K562 (cell line): ENCODE measurements at regions not wholly inside any gene's neighbourhood (a gene's known extent, or its start where the extent isn't known, plus 50 kb on each side); places are given as distances from the start of the nearest gene placed in this dataset.

ENCODE experiments used
- ATAC-seq: fragments of 200-7000 bp; cut with Tn5 transposase; 3 replicates; pipeline ENCODE4 v1.9.1; 2020; ENCODE audit warnings: moderate library complexity
- BruUV-seq: library from RNA; stranded (reverse); fragments of 400-500 nt; replicated peaks from 2 replicates; lab custom pipeline; 2021; lab: Mats Ljungman, UMichigan
- CTCF ChIA-PET: fragments of 300-600 bp; formaldehyde crosslinking; extraction: SDS; loops from one replicate; lab custom pipeline; 2021; ENCODE audit warnings: low intra/inter-chr PET ratio; lab: Yijun Ruan, JAX
- POLR2A ChIA-PET: fragments of 300-600, 350-650 bp; sonication (Branson Sonifier 250); formaldehyde crosslinking; extraction: SDS; loops from one replicate; lab custom pipeline; 2021; ENCODE audit warnings: antibody characterized with exemption, inconsistent platforms; lab: Yijun Ruan, JAX
- DNase-seq, 4 experiments: peaks; one replicate each; pipeline versions ENCODE4 v3.0.0 to v3.0.0-alpha.2; 2011 to 2018; ENCODE audit warnings: low spot score in 3 of 4, mixed read lengths in 3 of 4; ENCODE audit errors: extremely low read depth in 1 of 4
- FAIRE-seq: peaks from 2 replicates; lab custom pipeline; 2011; peaks lifted over from hg19 to GRCh38; lab: Jason Lieb, UNC
- H2AFZ ChIP-seq: 2 replicates; pipeline ENCODE4 v1.6.0; 2011; ENCODE audit warnings: low read depth, low read length, control low read depth, inconsistent platforms
- H3K27ac ChIP-seq: fragments of 200-600 bp; 3 replicates; pipeline ENCODE4 v1.8.0; 2011; ENCODE audit warnings: low read depth, mild to moderate bottlenecking, control low read depth, inconsistent platforms, low read length, moderate library complexity, mixed read lengths; ENCODE audit errors: extremely low read depth
- H3K27me3 ChIP-seq, 2 experiments: fragments of 300-600 bp in 1 of 2; 2 replicates in 1 of 2; 3 replicates in 1 of 2; pipeline versions ENCODE4 v1.6.0 to v1.8.0; 2011; ENCODE audit warnings: inconsistent platforms in 2 of 2, low read length in 2 of 2, mild to moderate bottlenecking in 1 of 2, mixed read lengths in 1 of 2, moderate library complexity in 1 of 2; ENCODE audit not compliant: control insufficient read depth in 2 of 2, insufficient read depth in 2 of 2
- H3K36me3 ChIP-seq: fragments of 300-600 bp; 3 replicates; pipeline ENCODE4 v1.8.0; 2011; ENCODE audit warnings: mild to moderate bottlenecking, low read length, inconsistent platforms; ENCODE audit not compliant: control insufficient read depth, insufficient read depth
- H3K4me1 ChIP-seq, 2 experiments: fragments of 200-600 bp in 1 of 2; replicated peaks in 1 of 2; 2 replicates in 1 of 2; 3 replicates in 1 of 2; pipeline versions ENCODE4 v1.5.1 to v1.8.0; 2011; ENCODE audit warnings: inconsistent platforms in 2 of 2, low read length in 2 of 2, mild to moderate bottlenecking in 1 of 2, mixed read lengths in 1 of 2, moderate library complexity in 1 of 2; ENCODE audit not compliant: control insufficient read depth in 2 of 2, insufficient read depth in 2 of 2
- H3K4me2 ChIP-seq: 2 replicates; pipeline ENCODE4 v1.6.1; 2011; ENCODE audit warnings: low read length, control low read depth, inconsistent platforms, mixed read lengths; ENCODE audit not compliant: insufficient read depth
- H3K4me3 ChIP-seq: fragments of 200-600 bp; sonication (generic), shearing (Covaris generic); 2 replicates; pipeline ENCODE4 v1.5.1; 2016; ENCODE audit warnings: control low read depth, inconsistent platforms
- H3K79me2 ChIP-seq: fragments of 200-600 bp; 3 replicates; pipeline ENCODE4 v1.8.0; 2011; ENCODE audit warnings: low read length, inconsistent platforms; ENCODE audit not compliant: control insufficient read depth, insufficient read depth
- H3K9ac ChIP-seq, 2 experiments: 2 replicates each; pipeline versions ENCODE4 v1.6.0 to v1.6.1; 2011; ENCODE audit warnings: low read depth in 2 of 2, low read length in 2 of 2, control low read depth in 1 of 2, inconsistent platforms in 1 of 2, mild to moderate bottlenecking in 1 of 2, mixed read lengths in 1 of 2; ENCODE audit not compliant: insufficient read depth in 1 of 2
- H3K9me1 ChIP-seq: one replicate; pipeline ENCODE4 v1.6.0; 2011; ENCODE audit warnings: inconsistent platforms, mild to moderate bottlenecking, low read length, moderate library complexity; ENCODE audit not compliant: control insufficient read depth, insufficient read depth
- H3K9me3 ChIP-seq: replicated peaks from 2 replicates; pipeline ENCODE4 v1.5.1; 2011; ENCODE audit warnings: low read depth, low read length, inconsistent platforms; ENCODE audit not compliant: control insufficient read depth, insufficient read depth
- H4K20me1 ChIP-seq: replicated peaks from 2 replicates; pipeline ENCODE4 v1.6.1; 2011; ENCODE audit warnings: low read length, inconsistent platforms, mixed read lengths; ENCODE audit not compliant: control insufficient read depth, insufficient read depth
- ADNP ChIP-seq: fragments of 200-800 bp; sonication (Bioruptor generic); IDR thresholded peaks from 2 replicates; pipeline ENCODE4 v1.6.1; 2016; ENCODE audit warnings: missing genetic modification characterization, missing compliant biosample characterization
- SMC3 ChIP-seq: conservative IDR thresholded peaks from 2 replicates; pipeline ENCODE4 v1.6.1; 2011; ENCODE audit warnings: low read depth, low read length, improper control_type of control experiment; ENCODE audit not compliant: insufficient read depth
- ZFP36 ChIP-seq: fragments of 150-350 bp; IDR thresholded peaks from 2 replicates; pipeline ENCODE4 v1.6.1; 2018; ENCODE audit warnings: low read length, low read depth; ENCODE audit not compliant: partially characterized antibody
- ZNF175 ChIP-seq: fragments of 200-800 bp; sonication (Bioruptor generic); IDR thresholded peaks from 2 replicates; pipeline ENCODE4 v1.6.1; 2016; ENCODE audit warnings: low read depth, mild to moderate bottlenecking, missing genetic modification characterization, missing compliant biosample characterization
- ZZZ3 ChIP-seq: fragments of 450-650 bp; IDR thresholded peaks from 2 replicates; pipeline ENCODE4 v1.6.1; 2016; ENCODE audit warnings: antibody characterized with exemption, mild to moderate bottlenecking, moderate library complexity
- WGBS: fragments of 100-300 bp; shearing (Covaris generic); methylation state at CpG from one replicate; pipeline ENCODE4 v1.1.6; 2016; ENCODE audit warnings: low coverage, mixed read lengths; ENCODE audit not compliant: insufficient coverage; ENCODE audit errors: missing lambda C conversion rate; 5-methylcytosine and 5-hydroxymethylcytosine counted together
- in situ Hi-C: fragments of 300-500 bp; cut with MboI; formaldehyde crosslinking; loops from 4 replicates; pipeline ENCODE4 v1.15.0; 2018; ENCODE audit warnings: inconsistent platforms, mixed read lengths
- intact Hi-C: fragments of 100-400 bp; cut with micrococcal nuclease; formaldehyde crosslinking; loops from 2 replicates; pipeline ENCODE4 v1.14.2; 2022
- TF ChIP-seq, protein P1 (sequence below): fragments of 450-650 bp; formaldehyde crosslinking; IDR thresholded peaks from 2 replicates; pipeline ENCODE4 v1.4.0; 2020; ENCODE audit warnings: mild to moderate bottlenecking, moderate library complexity

DNA sequence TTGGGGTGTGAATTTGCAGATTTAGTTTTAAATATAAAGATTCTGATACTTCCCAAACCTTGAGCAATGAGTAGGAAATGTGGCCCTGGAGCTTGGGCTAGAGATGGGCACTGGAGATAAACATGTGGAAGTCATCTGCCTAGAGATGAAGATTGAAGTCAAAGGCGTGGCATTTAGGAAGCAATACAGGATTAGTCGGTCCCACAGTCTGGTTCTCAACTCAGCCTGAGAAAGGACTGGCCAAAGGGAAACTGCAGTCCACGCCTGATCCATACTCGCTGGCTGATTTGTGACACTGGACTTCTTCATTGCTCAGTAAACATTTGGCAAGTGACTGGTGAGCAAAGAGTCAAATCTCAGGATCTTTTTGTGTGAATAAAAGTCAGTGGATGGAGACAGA, 268.2 kb upstream of the ATP2B1 start:
- H2AFZ ChIP-seq: no peak overlapping the region
- no peaks in the 10 kb centered on the region for H3K27me3 ChIP-seq
- in situ Hi-C loops (no loop called here), intact Hi-C loops (no loop called here)
- FAIRE-seq (no peak), ATAC-seq (no peak), DNase-seq (no peak)
- H3K79me2 ChIP-seq: no peaks in the 10 kb centered on the region
- 4% methylated on average over 4 of the region's 4 CpGs for WGBS
- no peak overlapping the region for H3K27ac ChIP-seq
- ChIA-PET POLR2A (interaction anchor here (1.8 kb wide), 1 partner anchor 12 kb away, joined by 7 read pairs; no protein-coding TSS in a partner anchor), CTCF (no interaction called here)
- no TSS peak for BruUV-seq
- H3K9ac ChIP-seq: no peak overlapping the region
- no peak overlapping the region for H3K4me3 ChIP-seq
- no peaks in the 10 kb centered on the region for H3K9me3 ChIP-seq
- no peaks in the 10 kb centered on the region for H3K9me1 ChIP-seq
- no peaks in the 10 kb centered on the region for H3K4me1 ChIP-seq
- no peak overlapping the region for H3K4me2 ChIP-seq
- H4K20me1 ChIP-seq: no peaks in the 10 kb centered on the region
- no peaks in the 10 kb centered on the region for H3K36me3 ChIP-seq
- TF ChIP-seq ZNF175 (CRISPR knock-in tag) (no peak), ZZZ3 (no peak), SMC3 (no peak), ADNP (tag) (no peak), ZFP36 (no peak)
- TF ChIP-seq, protein P1, sequence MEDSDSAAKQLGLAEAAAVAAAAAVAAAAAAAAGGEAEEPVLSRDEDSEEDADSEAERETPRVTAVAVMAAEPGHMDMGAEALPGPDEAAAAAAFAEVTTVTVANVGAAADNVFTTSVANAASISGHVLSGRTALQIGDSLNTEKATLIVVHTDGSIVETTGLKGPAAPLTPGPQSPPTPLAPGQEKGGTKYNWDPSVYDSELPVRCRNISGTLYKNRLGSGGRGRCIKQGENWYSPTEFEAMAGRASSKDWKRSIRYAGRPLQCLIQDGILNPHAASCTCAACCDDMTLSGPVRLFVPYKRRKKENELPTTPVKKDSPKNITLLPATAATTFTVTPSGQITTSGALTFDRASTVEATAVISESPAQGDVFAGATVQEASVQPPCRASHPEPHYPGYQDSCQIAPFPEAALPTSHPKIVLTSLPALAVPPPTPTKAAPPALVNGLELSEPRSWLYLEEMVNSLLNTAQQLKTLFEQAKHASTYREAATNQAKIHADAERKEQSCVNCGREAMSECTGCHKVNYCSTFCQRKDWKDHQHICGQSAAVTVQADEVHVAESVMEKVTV (CRISPR knock-in tag): no peak
